ENCODE measurements at regions not wholly inside any gene's neighbourhood (a gene's known extent, or its start where the extent isn't known, plus 50 kb on each side); places are given as distances from the start of the nearest gene placed in this dataset.

DNA sequence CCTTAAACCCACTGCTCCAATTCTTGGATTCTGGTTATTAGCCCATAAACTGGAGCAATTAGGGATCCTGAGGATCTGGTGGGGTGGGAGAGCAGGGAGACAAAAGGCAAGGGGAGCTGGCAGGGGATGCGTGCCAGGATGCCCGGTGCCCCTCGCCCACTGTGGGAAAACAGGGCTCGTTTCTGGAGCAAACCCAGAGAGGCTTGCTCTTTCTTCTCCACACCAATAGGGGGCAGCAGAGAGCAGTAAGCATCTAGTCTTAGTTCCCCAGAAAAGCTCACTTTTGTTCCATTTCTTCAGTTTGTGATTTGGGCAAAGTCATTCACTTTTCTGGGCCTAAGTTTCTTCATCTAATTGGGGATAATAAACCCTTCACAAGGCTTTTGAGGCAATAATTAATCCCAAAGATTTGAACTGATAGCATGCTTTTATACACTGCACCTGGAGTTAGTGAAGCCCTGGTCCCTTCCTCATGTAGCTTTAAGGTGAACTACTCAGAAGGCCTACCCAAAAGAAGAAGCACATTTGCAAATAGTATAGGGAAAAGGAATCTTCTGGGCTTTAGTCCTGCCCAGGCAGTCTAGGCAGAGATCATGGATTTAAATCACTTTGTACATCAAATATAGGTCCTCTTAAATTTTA lies 160.6 kb upstream of the USP24 start:
- peak; percentile 96 for TF ChIP-seq CTCF (IDR thresholded peaks at IDR 0.05)
- TF ChIP-seq ZFX (IDR thresholded peaks at IDR 0.05; ENCODE audit: borderline replicate concordance): no peak

Measured in 22Rv1 (cell line).